WERI-Rb-1 (cell line): ENCODE measurements at regions not wholly inside any gene's neighbourhood (a gene's known extent, or its start where the extent isn't known, plus 50 kb on each side); places are given as distances from the start of the nearest gene placed in this dataset.

Experiments used
- DNase-seq: peaks from one replicate; pipeline ENCODE4 v3.0.0-alpha.2; 2020
- H3K27ac ChIP-seq: fragments of 250-450 bp; sonication (Bioruptor Pico); 2 replicates; pipeline ENCODE4 v1.5.1; 2020; ENCODE audit warnings: mild to moderate bottlenecking, moderate library complexity
- H3K27me3 ChIP-seq: fragments of 250-450 bp; sonication (Bioruptor Pico); 2 replicates; pipeline ENCODE4 v1.5.1; 2021; ENCODE audit warnings: mild to moderate bottlenecking, low read depth, moderate library complexity; ENCODE audit not compliant: insufficient read depth, severe bottlenecking
- H3K36me3 ChIP-seq: fragments of 250-450 bp; sonication (Bioruptor Pico); 2 replicates; pipeline ENCODE4 v1.5.1; 2020; ENCODE audit warnings: mild to moderate bottlenecking, moderate library complexity
- H3K4me3 ChIP-seq: 2 replicates; pipeline ENCODE4 v1.5.1; 2011; ENCODE audit warnings: low read depth, mild to moderate bottlenecking, control low read depth, low read length
- H3K9me3 ChIP-seq: fragments of 250-450 bp; sonication (Bioruptor Pico); 2 replicates; pipeline ENCODE4 v1.5.1; 2021; ENCODE audit warnings: mild to moderate bottlenecking, moderate library complexity; ENCODE audit not compliant: severe bottlenecking
- TF ChIP-seq, protein P1 (sequence below): IDR thresholded peaks from 2 replicates; pipeline ENCODE4 v1.5.1; 2011; ENCODE audit warnings: low read depth, mild to moderate bottlenecking, control low read depth, inconsistent platforms, low read length

DNA sequence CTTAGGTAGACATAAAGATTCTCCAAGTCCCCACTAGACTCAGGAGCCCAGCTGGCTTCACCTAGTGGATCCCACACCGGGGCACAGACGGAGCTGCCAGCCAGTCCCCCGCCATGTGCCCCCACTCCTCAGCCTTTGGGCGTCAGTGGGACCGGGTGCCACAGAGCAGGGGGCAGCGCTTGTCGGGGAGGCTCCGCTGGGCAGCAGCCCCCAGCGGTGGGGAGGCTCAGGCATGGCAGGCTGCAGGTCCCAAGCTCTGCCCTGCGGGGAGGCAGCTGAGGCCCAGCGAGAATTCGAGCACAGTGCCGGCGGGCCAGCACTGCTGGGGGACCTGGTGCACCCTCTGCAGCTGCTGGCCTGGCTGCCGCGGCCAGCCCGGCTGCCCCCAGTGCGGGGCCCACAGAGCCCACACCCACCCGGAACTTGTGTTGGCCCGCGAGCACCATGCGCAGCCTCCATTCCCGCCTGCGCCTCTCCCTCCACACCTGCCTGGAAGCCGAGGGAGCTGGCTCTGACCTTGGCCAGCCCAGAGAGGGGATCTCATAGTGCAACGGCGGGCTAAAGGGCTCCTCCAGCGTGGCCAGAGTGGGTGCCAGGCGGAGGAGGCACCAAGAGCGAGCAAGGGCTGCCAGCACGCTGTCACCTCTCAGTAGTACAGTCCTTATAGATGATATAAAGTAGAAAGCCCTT, 390.7 kb downstream of the PLK2 start:
- Histone ChIP-seq H3K36me3 (no peaks in the 10 kb centered on the region), H3K27me3 (no peaks in the 10 kb centered on the region), H3K4me3 (no peak overlapping the region), H3K27ac (no peak overlapping the region), H3K9me3 (no peaks in the 10 kb centered on the region)
- TF ChIP-seq, protein P1, sequence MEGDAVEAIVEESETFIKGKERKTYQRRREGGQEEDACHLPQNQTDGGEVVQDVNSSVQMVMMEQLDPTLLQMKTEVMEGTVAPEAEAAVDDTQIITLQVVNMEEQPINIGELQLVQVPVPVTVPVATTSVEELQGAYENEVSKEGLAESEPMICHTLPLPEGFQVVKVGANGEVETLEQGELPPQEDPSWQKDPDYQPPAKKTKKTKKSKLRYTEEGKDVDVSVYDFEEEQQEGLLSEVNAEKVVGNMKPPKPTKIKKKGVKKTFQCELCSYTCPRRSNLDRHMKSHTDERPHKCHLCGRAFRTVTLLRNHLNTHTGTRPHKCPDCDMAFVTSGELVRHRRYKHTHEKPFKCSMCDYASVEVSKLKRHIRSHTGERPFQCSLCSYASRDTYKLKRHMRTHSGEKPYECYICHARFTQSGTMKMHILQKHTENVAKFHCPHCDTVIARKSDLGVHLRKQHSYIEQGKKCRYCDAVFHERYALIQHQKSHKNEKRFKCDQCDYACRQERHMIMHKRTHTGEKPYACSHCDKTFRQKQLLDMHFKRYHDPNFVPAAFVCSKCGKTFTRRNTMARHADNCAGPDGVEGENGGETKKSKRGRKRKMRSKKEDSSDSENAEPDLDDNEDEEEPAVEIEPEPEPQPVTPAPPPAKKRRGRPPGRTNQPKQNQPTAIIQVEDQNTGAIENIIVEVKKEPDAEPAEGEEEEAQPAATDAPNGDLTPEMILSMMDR, result no peak
- DNase-seq, result no peak

DNA sequence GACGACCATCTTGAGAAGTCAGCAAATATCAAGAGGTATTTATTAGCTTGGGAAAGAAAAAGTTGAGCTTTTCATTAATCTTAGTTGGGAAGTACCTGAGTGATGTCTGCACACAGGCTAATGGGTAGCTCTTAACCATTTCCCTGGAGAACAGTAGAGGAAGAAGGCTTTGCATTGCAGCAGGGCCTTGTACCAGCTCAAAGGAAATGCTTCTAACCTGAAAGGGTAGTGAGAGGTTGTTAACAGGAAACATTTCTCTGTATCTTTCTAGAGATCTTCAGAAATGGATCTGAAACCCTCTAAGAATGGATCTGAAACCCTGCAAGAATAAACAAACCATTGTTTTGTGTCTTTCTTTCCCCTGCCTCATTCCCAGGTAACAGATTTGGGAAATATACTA, 393.3 kb downstream of the PLK2 start:
- TF ChIP-seq, protein P1, result no peak
- no peak overlapping the region for H3K27ac ChIP-seq
- H3K9me3 ChIP-seq, result no peaks in the 10 kb centered on the region
- no peak for DNase-seq
- H3K27me3 ChIP-seq, result no peaks in the 10 kb centered on the region
- H3K4me3 ChIP-seq, result no peak overlapping the region
- no peaks in the 10 kb centered on the region for H3K36me3 ChIP-seq

DNA sequence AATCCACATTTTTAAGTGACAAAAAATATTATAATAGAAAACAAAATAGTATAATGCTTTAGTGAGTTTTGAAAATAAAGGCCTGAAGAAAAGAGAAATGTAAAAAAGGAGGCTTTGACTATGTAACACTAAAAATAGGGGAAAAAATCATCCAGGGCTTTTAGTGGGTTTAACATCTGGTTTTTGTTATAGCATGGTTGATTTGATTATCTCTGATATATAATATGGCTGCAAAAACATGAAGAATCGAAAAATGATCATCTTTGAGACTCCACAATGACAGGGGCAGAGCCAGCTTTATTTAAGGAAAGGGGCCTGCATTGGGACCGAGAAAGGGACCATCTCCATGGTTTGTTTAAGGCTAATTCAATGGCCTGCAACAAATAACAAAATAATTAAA, 393.8 kb downstream of the PLK2 start:
- Histone ChIP-seq H3K36me3 (no peaks in the 10 kb centered on the region), H3K27ac (no peak overlapping the region), H3K4me3 (no peak overlapping the region), H3K27me3 (no peaks in the 10 kb centered on the region), H3K9me3 (no peaks in the 10 kb centered on the region)
- no peak for DNase-seq
- TF ChIP-seq, protein P1, result no peak

GRCh38 chr5:58064801-58065200, 395.1 kb downstream of the PLK2 start:
- Histone ChIP-seq H3K36me3 (no peaks in the 10 kb centered on the region), H3K4me3 (no peak overlapping the region), H3K27ac (no peak overlapping the region), H3K27me3 (no peaks in the 10 kb centered on the region), H3K9me3 (no peaks in the 10 kb centered on the region)
- TF ChIP-seq, protein P1, result no peak
- no peak for DNase-seq

GRCh38 chr5:58060996-58061395, 398.9 kb downstream of the PLK2 start:
- H3K27ac ChIP-seq, result no peak overlapping the region
- DNase-seq, result no peak
- TF ChIP-seq, protein P1, result no peak

GRCh38 chr5:58057324-58057723, 402.6 kb downstream of the PLK2 start:
- no peaks in the 10 kb centered on the region for H3K9me3 ChIP-seq
- H3K36me3 ChIP-seq, result no peaks in the 10 kb centered on the region
- H3K27me3 ChIP-seq, result no peaks in the 10 kb centered on the region
- no peak overlapping the region for H3K4me3 ChIP-seq
- DNase-seq, result no peak
- TF ChIP-seq, protein P1, result no peak
- no peak overlapping the region for H3K27ac ChIP-seq

More at GRCh38 chr5:58060996-58061395, 398.9 kb downstream of the PLK2 start:
- no peaks in the 10 kb centered on the region for H3K36me3 ChIP-seq
- H3K27me3 ChIP-seq, result no peaks in the 10 kb centered on the region
- no peaks in the 10 kb centered on the region for H3K9me3 ChIP-seq
- H3K4me3 ChIP-seq, result no peak overlapping the region
